ENCODE measurements at regions not wholly inside any gene's neighbourhood (a gene's known extent, or its start where the extent isn't known, plus 50 kb on each side); places are given as distances from the start of the nearest gene placed in this dataset.

DNA sequence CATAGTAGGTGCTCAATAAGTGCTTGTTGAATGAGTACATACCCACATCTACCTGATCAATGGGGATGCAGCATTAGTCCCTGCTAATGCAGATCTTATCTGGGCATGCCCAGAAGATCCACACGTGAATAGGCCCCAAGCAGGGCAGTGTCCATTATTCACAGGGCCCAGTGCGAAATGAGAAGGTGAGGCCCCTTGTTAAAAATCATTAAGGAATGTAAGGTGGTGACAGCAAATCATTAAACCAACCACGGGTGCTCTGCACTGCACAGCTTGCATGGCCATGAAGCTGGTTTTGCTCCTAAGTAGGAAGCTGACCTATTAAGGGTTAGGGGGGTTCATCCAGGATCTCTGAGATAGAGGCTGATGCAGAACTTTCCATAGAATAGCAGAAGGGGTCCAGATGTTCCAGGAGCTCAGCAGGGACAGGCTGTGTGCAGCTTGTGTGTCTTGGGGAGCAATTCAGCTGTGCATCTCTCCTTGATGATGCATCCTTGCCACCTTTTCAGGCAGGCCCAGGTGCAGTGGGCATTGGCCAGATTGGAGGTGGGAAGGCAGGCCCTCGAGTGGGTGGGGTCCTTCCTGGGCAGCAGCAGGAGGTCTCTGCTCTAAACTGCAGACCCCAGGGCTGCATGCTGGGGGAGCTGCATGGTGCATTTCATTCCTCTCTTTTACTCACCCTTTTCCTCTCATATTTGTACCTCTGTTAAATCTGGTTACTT is 231.3 kb upstream of the PWP1 start:
- Histone ChIP-seq H3K9ac (replicated peaks; ENCODE audit: extremely low read depth, insufficient read depth, low read length) (no peak overlapping the region), H3K4me1 (ENCODE audit: control insufficient read depth, extremely low read depth, insufficient read depth, low read length) (no peaks in the 10 kb centered on the region), H3K9me1 (replicated peaks; ENCODE audit: control insufficient read depth, extremely low read depth, insufficient read depth, low read length) (no peaks in the 10 kb centered on the region), H3K4me2 (ENCODE audit: insufficient read depth, low read length) (no peak overlapping the region), H2AFZ (ENCODE audit: low read depth, low read length) (no peak overlapping the region), H3K9me3 (replicated peaks; ENCODE audit: control insufficient read depth, insufficient read depth, low read length) (no peaks in the 10 kb centered on the region), H3K4me3 (replicated peaks in 1 of 3; ENCODE audit: insufficient read depth in 1 of 3, low read depth in 1 of 3, low read length in 3 of 3) (no peak overlapping the region), H3K79me2 (ENCODE audit: control insufficient read depth, insufficient read depth, low read length) (no peaks in the 10 kb centered on the region), H4K20me1 (replicated peaks; ENCODE audit: control insufficient read depth, extremely low read depth, insufficient read depth, low read length) (no peaks in the 10 kb centered on the region), H3K27ac (ENCODE audit: insufficient read depth, low read depth, low read length) (no peak overlapping the region), H3K27me3 (ENCODE audit: control insufficient read depth in 2 of 2, insufficient read depth in 2 of 2, low read length in 2 of 2) (no peaks in the 10 kb centered on the region), H3K36me3 (ENCODE audit: control insufficient read depth in 2 of 2, extremely low read depth in 1 of 2, insufficient read depth in 2 of 2, low read length in 2 of 2) (no peaks in the 10 kb centered on the region)
- TF ChIP-seq, protein P1, sequence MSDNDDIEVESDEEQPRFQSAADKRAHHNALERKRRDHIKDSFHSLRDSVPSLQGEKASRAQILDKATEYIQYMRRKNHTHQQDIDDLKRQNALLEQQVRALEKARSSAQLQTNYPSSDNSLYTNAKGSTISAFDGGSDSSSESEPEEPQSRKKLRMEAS (IDR thresholded peaks at IDR 0.05; ENCODE audit: insufficient read depth, insufficient read length) = no peak
- TF ChIP-seq EZH2 (IDR thresholded peaks at IDR 0.05; ENCODE audit: borderline replicate concordance, low read depth, low read length, severe bottlenecking) (no peak), MYC (IDR thresholded peaks at IDR 0.05; ENCODE audit: low read depth, low read length) (no peak), POLR2AphosphoS5 (IDR thresholded peaks at IDR 0.05; ENCODE audit: insufficient read depth, low read depth, low read length) (no peak), JUN (IDR thresholded peaks at IDR 0.05; ENCODE audit: borderline replicate concordance, insufficient read depth, insufficient read length, low read depth) (no peak), GATA2 (IDR thresholded peaks at IDR 0.05; ENCODE audit: insufficient read depth, insufficient read length, low read depth, low read length) (no peak), FOS (IDR thresholded peaks at IDR 0.05; ENCODE audit: borderline replicate concordance, insufficient read depth, low read length) (no peak), POLR2A (IDR thresholded peaks at IDR 0.05; ENCODE audit: low read depth, low read length) (no peak)
- TF ChIP-seq, protein P2, sequence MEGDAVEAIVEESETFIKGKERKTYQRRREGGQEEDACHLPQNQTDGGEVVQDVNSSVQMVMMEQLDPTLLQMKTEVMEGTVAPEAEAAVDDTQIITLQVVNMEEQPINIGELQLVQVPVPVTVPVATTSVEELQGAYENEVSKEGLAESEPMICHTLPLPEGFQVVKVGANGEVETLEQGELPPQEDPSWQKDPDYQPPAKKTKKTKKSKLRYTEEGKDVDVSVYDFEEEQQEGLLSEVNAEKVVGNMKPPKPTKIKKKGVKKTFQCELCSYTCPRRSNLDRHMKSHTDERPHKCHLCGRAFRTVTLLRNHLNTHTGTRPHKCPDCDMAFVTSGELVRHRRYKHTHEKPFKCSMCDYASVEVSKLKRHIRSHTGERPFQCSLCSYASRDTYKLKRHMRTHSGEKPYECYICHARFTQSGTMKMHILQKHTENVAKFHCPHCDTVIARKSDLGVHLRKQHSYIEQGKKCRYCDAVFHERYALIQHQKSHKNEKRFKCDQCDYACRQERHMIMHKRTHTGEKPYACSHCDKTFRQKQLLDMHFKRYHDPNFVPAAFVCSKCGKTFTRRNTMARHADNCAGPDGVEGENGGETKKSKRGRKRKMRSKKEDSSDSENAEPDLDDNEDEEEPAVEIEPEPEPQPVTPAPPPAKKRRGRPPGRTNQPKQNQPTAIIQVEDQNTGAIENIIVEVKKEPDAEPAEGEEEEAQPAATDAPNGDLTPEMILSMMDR (IDR thresholded peaks at IDR 0.05; ENCODE audit: extremely low read depth in 1 of 2, insufficient read depth in 1 of 2, low read depth in 1 of 2, low read length in 2 of 2) = no peak
- no peak for FAIRE-seq
- dilution Hi-C loops (cut with MboI; ENCODE audit: extremely low pct_ligation_motif_present, low sequenced_read_pairs) = no loop called here
- POLR2A ChIA-PET = no interaction called here
- CTCF ChIA-PET = no interaction called here
- BruUV-seq (replicated peaks) = no TSS peak
- intact Hi-C loops (cut with micrococcal nuclease) = no loop called here
- no peak for DNase-seq (ENCODE audit: low read depth, low spot score)
